Panc1 (cell line): ENCODE measurements at regions not wholly inside any gene's neighbourhood (a gene's known extent, or its start where the extent isn't known, plus 50 kb on each side); places are given as distances from the start of the nearest gene placed in this dataset.

Experiments used
- ATAC-seq: fragments of 200-7000 bp; cut with Tn5 transposase; 2 replicates; pipeline ENCODE4 v1.9.1; 2020; ENCODE audit warnings: mild to moderate bottlenecking, moderate library complexity
- BruUV-seq: library from RNA; stranded (reverse); fragments of 400-500 nt; replicated peaks from 2 replicates; lab custom pipeline; 2021; lab: Mats Ljungman, UMichigan
- CTCF ChIA-PET: fragments of 300-600 bp; sonication (Branson Sonifier 250); formaldehyde crosslinking; loops from one replicate; lab custom pipeline; 2022; ENCODE audit warnings: antibody characterized with exemption; lab: Charles Lee
- POLR2A ChIA-PET: fragments of 300-600 bp; sonication (Branson Sonifier 250); formaldehyde crosslinking; loops from one replicate; lab custom pipeline; 2022; ENCODE audit warnings: antibody characterized with exemption; lab: Charles Lee
- DNase-seq: peaks from one replicate; pipeline ENCODE4 v3.0.0-alpha.2; 2010; ENCODE audit warnings: low read depth, low spot score
- H3K27ac ChIP-seq: 2 replicates; pipeline ENCODE4 v1.5.1; 2011; ENCODE audit warnings: mild to moderate bottlenecking, low read length, inconsistent platforms
- H3K27me3 ChIP-seq: fragments of 200-500 bp; sonication (Bioruptor generic); 2 replicates; pipeline ENCODE4 v1.6.0; 2014; ENCODE audit warnings: low read length, inconsistent platforms; ENCODE audit not compliant: control insufficient read depth, insufficient read depth
- H3K36me3 ChIP-seq: fragments of 200-500 bp; sonication (Bioruptor generic); 2 replicates; pipeline ENCODE4 v1.5.1; 2014; ENCODE audit warnings: inconsistent platforms, mild to moderate bottlenecking, low read length, moderate library complexity; ENCODE audit not compliant: control insufficient read depth, insufficient read depth
- H3K4me1 ChIP-seq: 2 replicates; pipeline ENCODE4 v1.5.1; 2011; ENCODE audit warnings: inconsistent platforms, mild to moderate bottlenecking, low read length, moderate library complexity; ENCODE audit not compliant: control insufficient read depth, insufficient read depth
- H3K4me3 ChIP-seq, 2 experiments: 2 replicates each; pipeline ENCODE4 v1.5.1; 2011 to 2012; ENCODE audit warnings: low read depth in 2 of 2, low read length in 2 of 2, mild to moderate bottlenecking in 2 of 2, inconsistent platforms in 1 of 2, moderate library complexity in 1 of 2
- H3K9me3 ChIP-seq: fragments of 200-500 bp; sonication (Bioruptor generic); 2 replicates; pipeline ENCODE4 v1.5.1; 2014; ENCODE audit warnings: low read depth, mild to moderate bottlenecking, inconsistent platforms, low read length, moderate library complexity; ENCODE audit not compliant: control insufficient read depth, insufficient read depth
- POLR2AphosphoS5 ChIP-seq: IDR thresholded peaks from 2 replicates; pipeline ENCODE4 v1.6.1; 2012; ENCODE audit warnings: mild to moderate bottlenecking, low read depth, low read length, moderate library complexity
- SIN3A ChIP-seq: IDR thresholded peaks from 2 replicates; pipeline ENCODE4 v1.6.1; 2012; ENCODE audit warnings: low read depth, mild to moderate bottlenecking, low read length, moderate library complexity, borderline replicate concordance; ENCODE audit not compliant: insufficient read depth
- TCF7L2 ChIP-seq: IDR thresholded peaks from 2 replicates; pipeline ENCODE4 v1.6.1; 2011; ENCODE audit warnings: mild to moderate bottlenecking, low read depth, low read length, inconsistent platforms
- in situ Hi-C: cut with HindIII; loops from 2 replicates; pipeline ENCODE4 v1.10.0; 2016; ENCODE audit warnings: low sequenced_read_pairs, low pct_unique_long_range_greater_than_20kb
- intact Hi-C: fragments of 100-400 bp; cut with micrococcal nuclease; formaldehyde crosslinking; loops from one replicate; pipeline ENCODE4 v1.10.0; 2022; ENCODE audit not compliant: unreplicated experiment
- TF ChIP-seq, protein P1 (sequence below), 2 experiments: IDR thresholded peaks; 2 replicates each; pipeline ENCODE4 v1.6.1; 2011 to 2012; ENCODE audit warnings: low read depth in 2 of 2, control low read depth in 1 of 2, low read length in 1 of 2, mild to moderate bottlenecking in 1 of 2, moderate library complexity in 1 of 2; ENCODE audit not compliant: insufficient read depth in 1 of 2
- TF ChIP-seq, protein P2 (sequence below): fragments of 450-650 bp; IDR thresholded peaks from 2 replicates; pipeline ENCODE4 v1.5.1; 2017; ENCODE audit warnings: mild to moderate bottlenecking

DNA sequence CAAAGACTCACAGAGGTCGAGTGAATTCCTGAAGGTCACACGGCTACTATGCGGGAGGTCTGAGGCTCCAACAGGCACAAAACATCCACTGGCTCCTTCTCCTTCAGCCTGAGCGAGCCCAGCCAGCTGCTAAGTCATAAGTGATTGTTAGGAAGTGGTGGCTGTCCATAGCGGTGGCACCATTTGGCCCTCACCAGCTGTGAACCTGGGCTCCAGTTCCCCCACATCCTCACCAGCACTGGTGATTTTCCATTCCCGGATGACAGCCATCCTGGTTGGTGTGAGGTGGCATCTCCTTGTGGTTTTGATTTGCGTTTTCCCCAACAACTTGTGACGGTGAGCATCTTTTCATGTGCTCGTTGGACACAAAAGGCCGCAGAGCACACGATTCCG lies 302.8 kb downstream of the FOXL1 start:
- Histone ChIP-seq H3K9me3 (no peaks in the 10 kb centered on the region), H3K4me1 (no peaks in the 10 kb centered on the region), H3K4me3 (no peak overlapping the region), H3K36me3 (no peaks in the 10 kb centered on the region), H3K27me3 (no peaks in the 10 kb centered on the region), H3K27ac (no peak overlapping the region)
- intact Hi-C loops = no loop called here
- DNase-seq (no peak), ATAC-seq (no peak)
- POLR2A ChIA-PET = no interaction called here
- BruUV-seq = no TSS peak
- in situ Hi-C loops = no loop called here
- CTCF ChIA-PET = no interaction called here
- TF ChIP-seq, protein P1, sequence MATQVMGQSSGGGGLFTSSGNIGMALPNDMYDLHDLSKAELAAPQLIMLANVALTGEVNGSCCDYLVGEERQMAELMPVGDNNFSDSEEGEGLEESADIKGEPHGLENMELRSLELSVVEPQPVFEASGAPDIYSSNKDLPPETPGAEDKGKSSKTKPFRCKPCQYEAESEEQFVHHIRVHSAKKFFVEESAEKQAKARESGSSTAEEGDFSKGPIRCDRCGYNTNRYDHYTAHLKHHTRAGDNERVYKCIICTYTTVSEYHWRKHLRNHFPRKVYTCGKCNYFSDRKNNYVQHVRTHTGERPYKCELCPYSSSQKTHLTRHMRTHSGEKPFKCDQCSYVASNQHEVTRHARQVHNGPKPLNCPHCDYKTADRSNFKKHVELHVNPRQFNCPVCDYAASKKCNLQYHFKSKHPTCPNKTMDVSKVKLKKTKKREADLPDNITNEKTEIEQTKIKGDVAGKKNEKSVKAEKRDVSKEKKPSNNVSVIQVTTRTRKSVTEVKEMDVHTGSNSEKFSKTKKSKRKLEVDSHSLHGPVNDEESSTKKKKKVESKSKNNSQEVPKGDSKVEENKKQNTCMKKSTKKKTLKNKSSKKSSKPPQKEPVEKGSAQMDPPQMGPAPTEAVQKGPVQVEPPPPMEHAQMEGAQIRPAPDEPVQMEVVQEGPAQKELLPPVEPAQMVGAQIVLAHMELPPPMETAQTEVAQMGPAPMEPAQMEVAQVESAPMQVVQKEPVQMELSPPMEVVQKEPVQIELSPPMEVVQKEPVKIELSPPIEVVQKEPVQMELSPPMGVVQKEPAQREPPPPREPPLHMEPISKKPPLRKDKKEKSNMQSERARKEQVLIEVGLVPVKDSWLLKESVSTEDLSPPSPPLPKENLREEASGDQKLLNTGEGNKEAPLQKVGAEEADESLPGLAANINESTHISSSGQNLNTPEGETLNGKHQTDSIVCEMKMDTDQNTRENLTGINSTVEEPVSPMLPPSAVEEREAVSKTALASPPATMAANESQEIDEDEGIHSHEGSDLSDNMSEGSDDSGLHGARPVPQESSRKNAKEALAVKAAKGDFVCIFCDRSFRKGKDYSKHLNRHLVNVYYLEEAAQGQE (IDR thresholded peaks at IDR 0.05; ENCODE audit: insufficient read depth in 1 of 2, low read depth in 2 of 2, low read length in 1 of 2) = no peak
- TF ChIP-seq TCF7L2 (no peak), SIN3A (no peak), POLR2AphosphoS5 (no peak)
- TF ChIP-seq, protein P2, sequence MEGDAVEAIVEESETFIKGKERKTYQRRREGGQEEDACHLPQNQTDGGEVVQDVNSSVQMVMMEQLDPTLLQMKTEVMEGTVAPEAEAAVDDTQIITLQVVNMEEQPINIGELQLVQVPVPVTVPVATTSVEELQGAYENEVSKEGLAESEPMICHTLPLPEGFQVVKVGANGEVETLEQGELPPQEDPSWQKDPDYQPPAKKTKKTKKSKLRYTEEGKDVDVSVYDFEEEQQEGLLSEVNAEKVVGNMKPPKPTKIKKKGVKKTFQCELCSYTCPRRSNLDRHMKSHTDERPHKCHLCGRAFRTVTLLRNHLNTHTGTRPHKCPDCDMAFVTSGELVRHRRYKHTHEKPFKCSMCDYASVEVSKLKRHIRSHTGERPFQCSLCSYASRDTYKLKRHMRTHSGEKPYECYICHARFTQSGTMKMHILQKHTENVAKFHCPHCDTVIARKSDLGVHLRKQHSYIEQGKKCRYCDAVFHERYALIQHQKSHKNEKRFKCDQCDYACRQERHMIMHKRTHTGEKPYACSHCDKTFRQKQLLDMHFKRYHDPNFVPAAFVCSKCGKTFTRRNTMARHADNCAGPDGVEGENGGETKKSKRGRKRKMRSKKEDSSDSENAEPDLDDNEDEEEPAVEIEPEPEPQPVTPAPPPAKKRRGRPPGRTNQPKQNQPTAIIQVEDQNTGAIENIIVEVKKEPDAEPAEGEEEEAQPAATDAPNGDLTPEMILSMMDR = no peak

DNA sequence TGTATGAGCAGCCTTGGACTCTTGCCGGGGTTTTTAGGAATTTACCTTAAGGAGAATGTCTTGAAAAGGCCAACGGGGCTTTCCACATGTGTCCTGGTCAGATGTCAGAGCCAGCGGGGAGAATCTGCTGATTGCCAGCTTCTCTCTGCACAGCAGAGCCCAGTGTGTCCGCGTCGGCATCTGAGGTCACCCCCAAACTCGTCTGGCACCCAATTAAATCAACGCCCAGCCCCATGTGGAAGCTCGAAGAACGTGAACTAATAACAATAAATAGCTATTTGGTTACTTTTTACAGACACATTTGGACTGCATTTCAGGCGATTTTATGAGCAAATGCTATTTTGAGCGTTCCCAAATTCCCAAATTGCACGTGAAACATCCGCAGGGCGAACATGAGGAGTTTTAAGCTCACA lies 303.5 kb downstream of the FOXL1 start:
- BruUV-seq = no TSS peak
- in situ Hi-C loops (no loop called here), intact Hi-C loops (no loop called here)
- Histone ChIP-seq H3K36me3 (no peaks in the 10 kb centered on the region), H3K4me3 (no peak overlapping the region), H3K27ac (no peak overlapping the region), H3K9me3 (no peaks in the 10 kb centered on the region), H3K4me1 (no peaks in the 10 kb centered on the region), H3K27me3 (no peaks in the 10 kb centered on the region)
- no peak for ATAC-seq
- no peak for DNase-seq
- CTCF ChIA-PET = no interaction called here
- TF ChIP-seq SIN3A = no peak
- TF ChIP-seq POLR2AphosphoS5 = no peak
- TF ChIP-seq, protein P1 (IDR thresholded peaks at IDR 0.05; ENCODE audit: insufficient read depth in 1 of 2, low read depth in 2 of 2, low read length in 1 of 2) = no peak
- no peak for TF ChIP-seq TCF7L2
- TF ChIP-seq, protein P2 = no peak
- POLR2A ChIA-PET = no interaction called here
